ENCODE measurements at regions not wholly inside any gene's neighbourhood (a gene's known extent, or its start where the extent isn't known, plus 50 kb on each side); places are given as distances from the start of the nearest gene placed in this dataset.

DNA sequence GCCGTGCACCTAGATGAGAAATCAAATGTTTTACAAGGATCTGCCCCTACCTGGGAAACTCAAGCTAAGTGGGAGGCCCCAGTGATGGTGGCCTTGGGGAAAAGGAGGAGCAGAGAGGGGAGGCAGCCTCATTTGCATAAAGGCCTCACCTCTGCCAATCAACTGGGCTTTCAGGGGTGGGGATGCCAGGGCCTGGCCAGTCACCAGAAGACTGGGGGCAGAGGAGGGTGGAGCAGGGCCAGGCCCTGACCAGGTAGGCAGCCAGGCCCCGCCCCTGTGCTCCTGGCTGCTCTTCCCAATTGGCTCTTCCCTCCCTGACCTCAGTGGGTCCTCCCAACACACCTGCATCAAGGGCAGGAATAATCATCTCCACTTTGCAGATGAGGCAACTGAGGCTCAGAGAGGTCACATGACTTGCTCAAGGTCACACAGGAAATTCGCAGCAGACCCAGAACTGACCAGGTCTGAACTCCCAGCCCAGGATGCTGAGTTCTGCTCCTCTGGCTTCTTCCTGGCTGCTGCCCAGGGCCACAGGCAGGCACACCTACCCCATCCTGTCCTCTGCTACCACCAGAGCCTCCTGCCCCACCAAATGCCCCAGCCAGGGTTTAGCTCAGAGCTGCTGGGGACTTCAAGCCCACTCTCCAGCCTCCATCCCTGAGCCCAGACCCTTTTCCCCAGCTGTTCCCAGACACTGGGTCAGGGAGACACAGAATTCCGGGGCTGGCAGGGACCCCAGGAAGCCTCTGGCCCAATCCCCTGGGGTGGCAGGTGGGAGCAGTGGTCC lies 677.9 kb downstream of the MATN1 start:
- TF ChIP-seq CTCF (IDR thresholded peaks at IDR 0.05), result no peak
- no peak for TF ChIP-seq POLR2A (IDR thresholded peaks at IDR 0.05; ENCODE audit: low read depth)
- TF ChIP-seq POLR2AphosphoS5 (IDR thresholded peaks at IDR 0.05), result no peak
- no peak for TF ChIP-seq EP300 (IDR thresholded peaks at IDR 0.05)

Measured in esophagus muscularis mucosa (tissue), 4 donors.